Middle frontal gyrus (tissue), 1 donor: ENCODE measurements at regions not wholly inside any gene's neighbourhood (a gene's known extent, or its start where the extent isn't known, plus 50 kb on each side); places are given as distances from the start of the nearest gene placed in this dataset.
"Not testable (repeated sequence)": the region's sequence is repeated elsewhere in the genome, so short reads cannot be mapped to it uniquely, and the experiment has no call there.

Experiments used
- DNase-seq: peaks from one replicate; pipeline ENCODE4 v3.0.0-alpha.2; 2015; ENCODE audit warnings: low spot score; ENCODE audit errors: extremely low spot score

GRCh38 chr20:53723621-53724020 is 130.0 kb upstream of the ZNF217 start:
- DNase-seq, result no peak

DNA sequence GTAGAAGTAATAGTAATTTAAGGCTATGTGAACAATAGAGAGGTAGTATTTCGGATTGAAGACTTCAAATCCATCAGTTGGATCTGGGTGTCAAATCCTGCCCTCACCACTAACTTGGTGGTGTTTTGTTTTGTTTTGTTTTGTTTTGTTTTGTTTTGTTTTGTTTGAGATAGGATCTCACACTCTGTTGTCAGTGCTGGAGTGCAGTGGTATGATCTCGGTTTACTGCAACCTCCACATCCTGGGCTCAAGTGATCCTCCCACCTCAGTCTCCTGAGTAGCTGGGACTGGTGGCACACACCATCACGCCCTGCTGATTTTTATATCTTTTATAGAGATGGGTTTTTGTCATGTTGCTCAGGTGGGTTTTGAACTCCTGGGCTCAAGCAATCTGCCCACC is 129.4 kb upstream of the ZNF217 start:
- no peak for DNase-seq

- DNase-seq, result no peak
These were observed 128.9 kb upstream of the ZNF217 start for GRCh38 chr20:53722515-53723036.

DNA sequence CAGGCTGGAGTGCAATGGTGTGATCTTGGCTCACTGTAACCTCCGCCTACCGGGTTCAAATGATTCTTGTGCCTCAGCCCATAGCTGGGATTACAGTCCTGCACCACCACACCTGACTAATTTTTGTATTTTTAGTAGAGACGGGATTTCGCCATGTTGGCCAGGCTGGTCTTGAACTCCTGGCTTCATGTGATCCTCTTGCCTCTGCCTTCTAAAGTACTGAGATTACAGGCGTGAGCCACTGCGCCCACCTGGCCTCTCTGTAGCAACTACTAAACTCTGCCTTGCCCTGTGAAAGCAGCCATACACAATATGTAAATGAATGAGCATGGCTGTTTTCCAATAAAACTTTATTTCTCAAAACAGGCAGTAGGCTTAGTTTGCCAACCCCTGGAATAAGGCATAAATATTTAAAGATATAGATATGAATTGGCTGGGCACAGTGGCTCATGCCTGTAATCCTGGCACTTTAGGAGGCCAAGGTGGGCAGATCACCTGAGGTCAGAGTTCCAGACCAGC is 127.9 kb upstream of the ZNF217 start:
- DNase-seq, result not testable (repeated sequence)

- not testable (repeated sequence) for DNase-seq
These were observed 125.6 kb upstream of the ZNF217 start for GRCh38 chr20:53719171-53719803.

DNA sequence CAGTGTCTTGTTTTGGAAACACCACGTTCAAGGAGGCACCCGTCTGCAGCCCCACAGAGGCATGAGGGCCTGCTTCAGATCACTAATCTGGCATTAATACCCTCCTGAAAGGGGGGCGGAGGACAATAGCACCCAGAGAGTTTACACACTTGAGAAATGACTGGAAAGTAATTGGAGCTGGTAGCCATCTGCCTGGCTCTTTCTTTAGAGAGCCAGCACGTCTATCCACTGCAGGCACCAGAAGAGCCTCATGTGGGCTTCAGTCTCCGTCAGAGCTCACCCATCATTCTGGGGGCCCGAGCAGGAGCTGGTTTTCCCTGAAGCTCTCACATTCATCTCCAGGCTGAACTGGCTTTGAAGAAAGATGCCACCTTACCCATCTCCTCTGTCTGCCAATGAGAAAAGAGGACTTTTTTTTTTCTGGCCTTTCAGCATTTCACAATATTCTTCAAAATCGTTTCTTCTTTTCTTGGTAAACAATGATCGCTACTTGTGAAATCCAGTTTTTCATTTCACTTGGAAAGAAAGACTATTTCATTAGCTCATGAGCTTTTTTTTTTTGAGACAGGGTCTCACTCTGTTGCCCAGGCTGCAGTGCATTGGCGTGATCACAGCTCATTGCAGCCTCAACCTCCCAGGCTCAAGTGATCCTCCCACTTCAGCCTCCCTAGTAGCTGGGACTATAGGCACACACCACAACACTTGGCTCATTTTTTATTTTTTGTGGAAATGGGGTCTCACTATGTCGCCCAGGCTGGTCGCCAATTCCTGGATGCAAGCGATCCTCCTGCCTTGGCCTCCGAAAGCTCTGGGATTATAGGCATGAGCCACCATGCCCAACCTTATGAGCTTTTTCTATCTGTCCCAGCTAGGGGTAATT is 124.7 kb upstream of the ZNF217 start:
- DNase-seq, result no peak

GRCh38 chr20:53716395-53716794 is 122.8 kb upstream of the ZNF217 start:
- no peak for DNase-seq

DNA sequence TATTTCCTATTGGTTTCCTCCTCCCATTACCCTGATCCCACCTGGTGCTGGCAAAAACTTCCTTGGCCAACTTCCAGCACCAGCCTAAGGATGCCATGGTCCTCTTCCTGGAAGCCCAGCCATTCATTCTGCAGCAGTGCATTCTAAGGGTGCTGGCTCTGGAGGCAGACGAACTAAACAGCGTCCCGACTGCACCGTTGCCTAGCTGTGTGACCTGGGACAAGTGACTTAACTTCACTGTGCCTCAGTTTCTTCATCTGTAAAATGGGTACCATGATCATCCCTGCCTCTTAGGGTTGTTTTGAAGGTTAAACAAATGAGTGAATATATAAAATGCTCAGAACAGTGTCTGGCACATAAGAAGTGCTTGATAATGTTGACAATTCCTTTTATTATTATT is 120.9 kb upstream of the ZNF217 start:
- no peak for DNase-seq

DNA sequence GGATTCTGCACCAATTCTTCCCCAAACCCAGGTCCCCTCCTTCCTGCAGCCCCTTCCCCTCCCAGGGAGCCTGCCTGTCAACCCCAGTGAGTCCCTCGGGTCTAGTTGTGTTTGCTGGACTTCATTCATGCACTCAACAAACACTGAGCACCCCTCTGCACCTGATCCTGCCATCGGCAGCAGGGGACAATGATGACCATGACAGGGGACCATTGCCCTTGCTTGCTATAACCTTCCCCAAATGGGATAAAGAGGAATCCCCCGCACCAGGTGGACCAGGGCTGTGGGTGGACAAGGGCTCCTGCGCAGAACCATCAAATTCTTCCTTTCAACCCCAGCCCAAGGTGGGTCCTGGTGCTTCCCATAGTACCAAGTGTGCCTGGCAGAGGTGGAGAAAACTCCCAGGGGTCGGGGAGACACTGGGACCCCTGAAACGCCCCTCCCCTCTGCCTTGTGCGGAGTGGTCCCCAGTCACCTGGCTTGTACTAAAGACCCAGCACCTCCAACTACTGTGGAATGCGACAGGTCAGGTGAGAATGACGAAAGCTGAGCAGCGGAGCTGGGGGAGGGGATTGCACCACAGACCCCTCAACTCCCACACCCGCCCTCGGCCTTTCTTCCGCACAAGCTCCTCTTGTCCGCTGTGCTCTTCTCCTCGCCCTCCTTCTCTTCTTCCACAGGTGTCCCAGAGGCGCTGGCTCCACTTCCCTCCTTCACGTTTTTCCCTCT is 119.9 kb upstream of the ZNF217 start:
- no peak for DNase-seq

DNA sequence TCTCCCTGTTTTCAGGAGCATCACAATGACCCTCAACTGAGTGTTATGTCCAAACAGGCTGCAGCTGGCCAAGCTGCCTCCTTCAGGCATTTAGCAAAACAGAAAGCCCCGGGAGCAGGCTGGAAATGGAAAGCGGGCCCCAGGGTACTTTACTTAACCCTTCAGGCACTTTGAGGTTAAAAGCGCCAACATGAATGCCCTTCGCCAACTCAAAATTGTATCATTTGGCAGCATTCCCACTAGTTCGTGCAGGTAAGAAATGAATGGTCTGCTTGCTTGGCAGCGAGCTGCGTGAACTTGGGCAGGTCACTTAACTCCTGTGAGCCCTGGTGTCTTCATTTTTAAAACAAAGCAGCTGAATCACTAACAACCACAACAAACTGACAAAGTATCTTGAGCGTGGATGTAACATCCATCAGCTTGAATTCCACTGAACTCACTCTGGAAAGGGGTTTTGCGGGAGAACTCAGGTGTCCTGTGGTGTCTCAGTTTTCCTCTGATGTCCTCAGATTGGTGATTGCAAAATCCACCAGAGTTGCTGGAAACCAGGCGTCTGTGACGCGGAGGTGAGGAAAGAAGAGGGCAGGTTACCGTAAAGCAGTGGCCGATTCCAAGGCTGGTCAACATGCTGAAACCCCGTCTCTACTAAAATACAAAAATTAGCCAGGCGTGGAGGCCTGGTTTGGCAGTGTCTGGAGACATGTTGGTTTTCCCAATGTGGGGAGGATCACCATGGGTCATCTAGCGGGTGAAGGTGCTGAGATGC is 118.8 kb upstream of the ZNF217 start:
- no peak for DNase-seq

GRCh38 chr20:53711333-53712211 is 117.9 kb upstream of the ZNF217 start:
- no peak for DNase-seq

DNA sequence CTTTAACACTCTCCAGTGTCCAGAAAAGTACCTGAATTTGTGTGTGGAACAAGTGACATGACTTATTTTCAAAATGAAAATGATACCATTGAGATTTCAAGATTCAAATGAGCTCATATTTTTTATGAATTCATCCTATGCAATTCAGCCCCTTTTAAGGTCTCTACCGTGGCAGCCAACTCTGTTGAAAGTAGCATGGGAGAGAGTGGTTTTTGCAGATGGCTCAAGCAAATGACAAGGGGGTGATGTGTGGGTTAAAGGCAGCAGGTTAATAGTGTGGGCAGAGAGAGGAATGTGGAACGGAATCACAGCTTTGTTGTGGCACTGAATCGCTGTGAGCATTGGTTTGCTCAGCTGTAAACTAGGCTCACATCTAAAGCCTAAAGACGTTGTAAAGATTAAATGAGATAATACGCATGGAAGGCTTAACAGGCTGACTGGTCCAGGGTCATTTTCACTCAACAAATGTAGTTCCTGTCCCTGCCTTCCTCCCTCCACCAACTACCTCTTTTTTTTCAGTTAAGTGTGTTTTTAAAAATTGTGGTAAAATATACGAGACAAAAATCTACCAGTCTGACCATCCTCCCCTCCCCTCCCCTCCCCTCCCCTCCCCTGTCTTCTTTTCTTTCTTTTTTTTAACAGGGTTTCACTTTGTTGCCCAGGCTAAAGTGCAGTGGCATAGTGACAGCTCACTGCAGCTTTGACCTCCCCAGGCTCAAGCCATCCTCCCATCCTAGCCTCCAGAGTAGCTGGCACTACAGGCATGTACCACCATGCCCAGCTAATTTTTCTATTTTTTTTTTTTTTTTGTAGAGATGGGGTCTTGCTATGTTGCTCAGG is 114.7 kb upstream of the ZNF217 start:
- DNase-seq, result no peak

- no peak for DNase-seq
These were observed 113.9 kb upstream of the ZNF217 start for GRCh38 chr20:53707371-53708055.

GRCh38 chr20:53706466-53707370 is 113.1 kb upstream of the ZNF217 start:
- no peak for DNase-seq

- no peak for DNase-seq
These were observed 112.4 kb upstream of the ZNF217 start for GRCh38 chr20:53706008-53706465.

DNA sequence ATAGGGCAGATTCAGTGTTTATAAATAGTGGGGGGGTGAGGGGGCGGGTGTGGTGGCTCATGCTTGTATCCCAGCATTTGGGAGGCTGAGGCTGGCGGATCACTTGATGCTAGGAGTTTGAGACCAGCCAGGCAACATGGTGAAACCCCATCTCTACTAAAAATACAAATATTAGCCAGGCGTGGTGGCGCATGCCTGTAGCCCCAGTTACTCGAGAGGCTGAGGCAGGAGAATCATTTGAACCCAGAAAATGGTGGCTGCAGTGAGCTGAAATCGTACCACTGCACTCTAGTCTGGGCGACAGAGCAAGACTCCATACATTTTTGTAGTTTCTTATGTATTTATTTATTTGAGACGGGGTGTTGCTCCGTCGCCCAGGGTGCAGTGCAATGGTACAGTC is 109.0 kb upstream of the ZNF217 start:
- DNase-seq, result no peak

DNA sequence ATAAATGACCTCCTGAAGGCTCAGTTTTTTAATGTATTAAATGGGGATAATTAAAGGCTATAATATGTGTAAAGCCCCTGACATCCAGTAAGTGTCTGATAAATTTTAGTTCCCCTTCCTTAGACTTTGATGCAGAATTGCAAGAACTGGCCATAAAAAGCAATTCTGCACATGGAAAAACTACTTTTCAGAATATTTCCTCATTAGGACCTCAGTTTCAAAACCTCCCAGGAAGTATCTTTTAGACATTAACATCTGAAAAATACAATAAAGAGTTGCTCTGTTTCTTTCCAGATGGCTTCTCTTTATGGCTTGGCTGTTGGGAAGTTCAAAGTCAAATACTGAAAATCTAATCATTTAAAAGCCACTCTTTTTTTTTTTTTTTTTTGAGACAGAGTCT is 106.3 kb upstream of the ZNF217 start:
- DNase-seq, result no peak
